Left renal pelvis (tissue), 4 donors: ENCODE measurements at regions not wholly inside any gene's neighbourhood (a gene's known extent, or its start where the extent isn't known, plus 50 kb on each side); places are given as distances from the start of the nearest gene placed in this dataset.
A peak's percentile ranks its signal among the peaks of the same experiment; 100 is the strongest.
"Not testable (repeated sequence)": the region's sequence is repeated elsewhere in the genome, so short reads cannot be mapped to it uniquely, and the experiment has no call there.

Experiments used
- DNase-seq, 4 donors: peaks; one replicate each; pipeline ENCODE4 v3.0.0-alpha.2; 2013; ENCODE audit warnings: low read depth in 4 of 4, low spot score in 3 of 4

DNA sequence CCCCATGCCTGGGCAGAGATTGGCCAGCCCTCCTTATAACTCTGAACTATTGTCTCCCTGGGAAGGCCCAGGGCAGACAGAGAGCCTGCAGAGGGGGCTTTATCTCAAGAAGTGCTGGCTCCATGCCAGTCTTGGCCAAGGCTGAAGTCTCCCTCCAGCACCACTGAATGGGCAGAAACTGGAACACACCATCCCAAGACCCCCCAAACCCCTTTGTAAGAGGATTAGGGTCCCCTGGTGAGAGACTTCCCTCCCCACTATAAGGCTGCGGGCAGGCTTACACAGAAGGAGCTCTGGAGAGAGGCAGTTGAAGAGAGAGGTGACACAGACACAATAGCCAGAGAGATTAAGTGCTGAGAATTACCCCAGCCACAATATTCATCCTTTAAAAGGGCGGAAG lies 97.2 kb downstream of the NAV1 start:
- DNase-seq: no peak

- no peak for DNase-seq
These were observed 97.6 kb downstream of the NAV1 start for GRCh38 chr1:201636510-201636971.

DNA sequence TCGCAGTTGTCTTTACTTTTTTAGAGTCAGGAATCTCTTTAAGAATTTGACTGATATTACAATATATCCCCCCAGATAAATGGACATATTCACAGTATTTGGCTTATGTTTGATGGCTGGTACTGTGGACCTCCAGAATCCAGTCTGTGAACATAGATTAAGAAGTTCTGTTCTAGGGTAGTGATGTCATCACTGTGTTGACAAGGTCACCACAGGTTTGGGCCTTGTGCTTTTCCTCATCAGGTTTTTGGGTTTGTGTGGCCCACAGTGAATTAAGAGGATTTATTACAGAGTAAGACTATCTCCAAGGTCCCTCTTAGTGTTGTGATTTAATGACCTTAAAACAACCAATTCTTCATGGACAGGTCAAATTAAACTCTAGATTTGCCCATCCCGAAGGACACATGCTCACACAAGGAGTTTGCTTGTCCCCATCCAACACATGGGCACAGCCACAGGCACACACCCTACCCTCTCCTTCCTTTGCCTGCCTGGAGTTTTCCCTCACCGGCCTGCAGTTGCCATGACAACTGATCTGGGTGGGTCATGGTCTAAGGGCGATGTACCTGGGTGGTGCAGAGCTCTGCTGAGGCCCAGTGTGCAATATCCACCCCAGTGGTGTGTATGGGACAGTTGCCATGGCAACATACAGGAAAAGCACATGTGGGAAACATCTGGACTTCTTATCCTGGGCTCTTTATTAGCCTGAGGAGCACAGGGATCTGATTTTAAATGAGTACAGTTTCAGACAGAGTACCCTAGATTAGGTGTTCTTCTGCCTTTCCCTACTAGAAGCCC lies 98.6 kb downstream of the NAV1 start:
- DNase-seq: no peak

DNA sequence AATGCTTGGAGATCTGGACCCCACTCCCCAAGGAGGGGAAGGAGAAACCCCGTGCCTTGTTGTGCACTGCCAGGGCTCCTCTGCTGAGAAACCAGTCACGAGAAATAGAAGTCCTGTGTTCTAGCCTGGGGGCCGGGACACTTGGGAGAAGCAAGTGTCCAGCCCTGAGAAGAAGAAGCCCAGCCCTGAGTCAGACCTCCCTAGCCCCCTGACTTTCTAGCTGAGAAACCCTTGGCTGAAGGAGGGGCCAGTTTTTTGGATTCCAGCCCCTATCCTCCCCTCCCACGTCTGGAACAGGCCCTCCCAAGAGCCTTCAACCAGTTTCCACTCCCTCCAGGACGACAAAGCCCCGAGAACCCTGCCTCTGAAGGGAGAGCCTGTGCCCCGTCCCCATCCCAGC lies 100.5 kb downstream of the NAV1 start:
- no peak for DNase-seq

GRCh38 chr1:201639826-201640225 lies 100.9 kb downstream of the NAV1 start:
- no peak for DNase-seq

GRCh38 chr1:201640624-201641023 lies 101.7 kb downstream of the NAV1 start:
- no peak for DNase-seq

DNA sequence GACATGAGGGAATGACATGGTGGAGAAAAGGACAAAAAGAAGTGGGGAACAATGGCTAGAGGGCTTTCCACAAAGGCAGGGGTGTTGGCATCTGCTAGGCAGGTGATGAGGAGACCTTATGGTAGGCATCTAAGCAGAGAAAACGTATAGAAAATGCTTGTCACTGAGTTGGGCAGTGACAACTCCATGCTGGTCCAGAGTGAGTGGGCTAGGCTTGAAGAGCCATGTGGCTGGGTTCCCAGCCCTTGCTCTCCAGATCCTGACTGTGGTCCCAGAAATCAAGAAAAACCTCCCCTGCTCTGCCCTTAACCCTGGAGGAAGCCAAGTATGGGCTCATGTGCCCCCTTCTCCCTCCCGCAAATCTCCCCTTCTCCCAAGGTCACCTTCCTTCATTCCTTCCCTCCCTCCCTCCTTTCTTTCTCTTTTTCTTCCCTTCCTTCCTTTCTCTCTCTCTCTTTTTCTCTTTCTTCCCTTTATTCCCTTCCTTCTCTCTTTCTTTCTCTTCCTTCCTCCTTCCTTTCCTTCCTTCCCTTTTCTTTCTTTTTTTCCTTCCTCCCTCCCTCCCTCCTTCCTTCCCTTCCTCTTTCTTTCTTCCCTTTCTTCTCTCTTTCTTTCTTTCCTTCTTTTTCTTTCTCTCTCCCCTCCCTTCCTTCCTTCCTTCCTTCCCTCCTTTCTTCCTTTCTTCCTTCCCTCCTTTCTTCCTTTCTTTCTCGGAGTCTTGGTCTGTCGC lies 102.8 kb downstream of the NAV1 start:
- DNase-seq: no peak

DNA sequence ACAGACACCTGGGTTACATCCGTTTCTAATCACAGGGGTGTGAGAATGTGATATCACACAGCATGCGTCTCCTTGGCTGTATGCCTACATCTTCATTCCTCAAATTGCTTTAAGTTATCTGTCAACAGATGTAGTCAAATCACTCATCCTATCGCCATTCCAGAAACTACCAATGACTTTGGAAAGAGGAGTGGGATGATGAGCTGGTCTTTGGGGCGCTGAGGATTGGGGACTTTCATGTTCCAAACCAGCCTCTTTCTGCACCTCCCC lies 104.8 kb downstream of the NAV1 start:
- DNase-seq: no peak

GRCh38 chr1:201644197-201644596 lies 105.3 kb downstream of the NAV1 start:
- DNase-seq: no peak

GRCh38 chr1:201645000-201645399 lies 106.1 kb downstream of the NAV1 start:
- DNase-seq: not testable (repeated sequence)

DNA sequence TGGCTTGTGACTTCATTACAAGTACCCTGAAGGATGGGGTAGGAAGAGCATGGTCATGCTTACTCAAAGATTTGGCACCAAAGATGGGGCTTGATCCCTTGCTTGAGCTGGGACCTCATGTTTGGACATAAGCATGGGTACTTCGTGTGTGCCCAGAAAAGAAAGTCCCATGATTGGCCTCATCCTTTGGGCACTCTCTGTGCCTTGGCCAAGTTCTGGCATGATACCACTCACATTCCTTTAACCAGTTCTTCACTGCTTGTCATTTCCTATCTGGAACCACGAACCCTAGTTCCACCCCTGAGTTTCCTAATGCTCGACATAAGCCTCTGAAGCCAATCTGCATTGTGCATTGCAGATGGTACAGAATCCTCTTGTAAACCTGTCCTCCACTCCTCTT lies 107.0 kb downstream of the NAV1 start:
- DNase-seq: no peak

GRCh38 chr1:201646411-201647022 lies 107.6 kb downstream of the NAV1 start:
- no peak for DNase-seq

GRCh38 chr1:201647094-201647493 lies 108.2 kb downstream of the NAV1 start:
- no peak for DNase-seq

DNA sequence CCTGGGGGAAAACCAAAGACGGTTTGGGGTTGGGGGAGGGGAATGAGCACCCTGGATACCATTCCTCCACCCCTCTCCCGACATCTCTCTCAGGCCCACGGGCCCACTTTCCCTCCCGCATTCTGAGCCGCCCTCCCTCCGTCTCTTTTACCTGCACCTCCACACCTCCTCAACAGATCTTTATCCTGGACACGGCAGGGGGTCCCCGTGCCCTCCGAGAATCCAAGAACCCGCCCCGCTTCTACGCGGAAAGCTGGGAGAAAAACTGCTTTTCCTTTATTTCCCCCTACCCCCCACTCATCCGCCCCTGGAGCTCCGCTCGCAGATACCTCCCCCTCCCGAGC lies 108.8 kb downstream of the NAV1 start:
- no peak for DNase-seq

DNA sequence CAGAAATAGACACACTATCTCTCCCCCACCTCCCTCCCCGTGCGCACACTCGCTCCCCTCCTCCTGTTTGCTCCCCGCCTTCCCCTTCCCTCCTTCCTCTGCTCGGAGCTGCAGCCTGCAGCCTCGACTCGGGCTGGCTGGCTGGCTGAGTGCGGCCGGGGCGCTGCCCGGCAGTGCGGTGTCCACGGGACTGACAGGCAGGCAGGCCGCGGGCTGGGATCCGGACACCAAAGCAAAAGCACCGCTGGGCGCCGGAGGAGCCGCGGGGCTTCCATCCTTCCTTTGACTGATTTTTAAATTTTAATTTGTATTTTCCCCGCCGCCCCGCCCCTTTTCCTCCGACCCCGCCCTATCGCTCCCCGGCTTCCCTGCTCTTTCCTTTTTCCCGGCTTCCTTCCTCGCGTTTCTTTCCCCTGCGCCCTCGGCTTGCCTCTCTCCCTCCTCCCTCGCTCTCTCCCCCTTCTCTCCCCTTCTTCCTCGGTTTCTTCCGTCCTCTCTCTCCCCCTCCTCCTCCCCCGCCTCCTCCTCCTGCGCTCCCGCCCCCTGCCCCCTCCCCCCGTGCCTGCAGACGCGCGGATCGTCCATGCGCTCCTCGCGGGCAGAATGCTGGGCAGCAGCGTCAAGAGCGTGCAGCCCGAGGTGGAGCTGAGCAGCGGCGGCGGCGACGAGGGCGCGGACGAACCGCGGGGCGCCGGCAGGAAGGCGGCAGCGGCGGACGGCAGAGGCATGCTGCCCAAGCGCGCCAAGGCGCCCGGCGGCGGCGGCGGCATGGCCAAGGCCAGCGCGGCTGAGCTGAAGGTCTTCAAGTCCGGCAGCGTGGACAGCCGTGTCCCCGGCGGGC lies 109.4 kb downstream of the NAV1 start:
- DNase-seq: no peak

GRCh38 chr1:201648907-201649721 lies 110.2 kb downstream of the NAV1 start:
- DNase-seq: no peak

DNA sequence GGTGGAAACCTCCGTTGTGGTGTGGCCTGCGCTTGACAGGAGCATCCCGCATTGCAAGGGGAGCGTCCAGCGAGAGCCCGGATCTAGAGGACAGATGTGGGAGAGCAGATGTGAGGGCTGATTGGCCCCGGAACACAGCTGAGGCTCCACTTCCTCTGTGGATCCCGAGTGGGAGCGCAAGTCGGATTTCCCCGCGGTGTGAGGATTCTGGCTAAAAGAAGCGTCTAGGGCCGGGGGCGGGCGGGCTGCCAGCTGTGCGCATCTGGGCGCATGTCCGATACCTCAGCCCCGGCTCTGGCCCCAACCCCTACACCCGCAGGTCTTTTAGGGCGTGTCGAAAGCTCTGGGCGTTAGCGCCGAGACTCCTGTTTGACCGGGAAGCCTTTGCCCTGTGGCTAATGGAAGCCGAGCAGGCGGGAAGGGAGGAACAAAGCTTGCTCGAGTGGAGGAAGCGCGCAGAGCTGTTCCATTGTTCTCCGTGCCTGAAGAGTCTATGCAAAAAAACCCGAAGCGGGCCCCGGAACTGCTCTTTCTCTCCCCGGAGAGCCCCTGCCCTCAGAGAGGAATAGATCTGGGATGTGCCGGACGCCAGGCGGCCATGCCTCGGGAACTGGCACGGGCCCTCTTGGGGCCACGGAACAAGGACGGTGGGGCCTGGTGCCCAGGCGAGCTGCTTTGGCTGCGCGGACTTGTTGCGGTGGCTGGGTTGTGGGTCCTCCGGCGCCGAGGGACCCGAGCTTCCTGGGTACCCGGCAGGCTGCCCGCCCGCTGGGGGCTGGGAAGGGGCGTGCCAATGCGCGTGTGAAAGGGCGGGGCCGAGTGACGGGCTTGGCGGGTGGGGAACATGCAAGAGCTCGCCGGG lies 111.1 kb downstream of the NAV1 start:
- DNase-seq: peak in 1 of 4 donors; percentile 74

DNA sequence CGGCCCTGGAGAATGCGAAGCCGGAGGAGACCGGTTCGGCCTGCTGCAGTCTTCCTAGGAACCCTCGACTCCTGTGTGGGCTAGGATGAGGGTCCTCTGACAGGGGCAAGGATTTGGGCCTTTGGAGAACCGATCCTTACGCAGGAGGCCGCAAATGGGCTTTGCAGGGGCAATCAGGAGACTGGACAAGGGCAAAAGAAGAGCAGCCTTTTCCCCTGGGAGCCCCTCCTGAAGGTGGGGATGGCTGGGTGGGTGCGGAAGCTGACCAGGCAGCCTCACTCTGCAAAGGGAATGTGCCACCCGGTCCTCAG lies 111.7 kb downstream of the NAV1 start:
- DNase-seq: no peak

- DNase-seq: no peak
These were observed 113.3 kb downstream of the NAV1 start for GRCh38 chr1:201652181-201652580.

- DNase-seq: no peak
These were observed 114.3 kb downstream of the NAV1 start for GRCh38 chr1:201653233-201653632.
